Activated CD8-positive, alpha-beta memory T cell treated with anti-CD3 and anti-CD28 coated beads for 24 hours (primary cell): ENCODE measurements at regions not wholly inside any gene's neighbourhood (a gene's known extent, or its start where the extent isn't known, plus 50 kb on each side); places are given as distances from the start of the nearest gene placed in this dataset.
A peak's percentile ranks its signal among the peaks of the same experiment; 100 is the strongest.
"Not testable (repeated sequence)": the region's sequence is repeated elsewhere in the genome, so short reads cannot be mapped to it uniquely, and the experiment has no call there.

Experiments used
- DNase-seq: peaks from one replicate; pipeline ENCODE4 v3.0.0-alpha.2; 2020

DNA sequence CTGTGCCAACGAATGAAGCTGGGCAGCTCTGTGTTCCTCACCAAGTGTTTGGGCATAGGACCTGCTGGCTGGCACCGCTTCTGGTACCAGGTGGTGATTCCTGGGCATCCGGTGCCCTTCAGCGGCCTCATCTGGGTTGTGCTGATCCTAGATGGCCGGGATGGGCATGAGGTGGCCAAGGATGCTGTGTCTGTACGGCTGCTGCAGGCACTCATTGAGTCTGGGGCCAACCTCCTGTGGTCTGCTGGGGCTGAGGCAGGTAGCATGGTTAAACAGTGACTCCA, 96.1 kb upstream of the PLEKHM1 start:
- not testable (repeated sequence) for DNase-seq

DNA sequence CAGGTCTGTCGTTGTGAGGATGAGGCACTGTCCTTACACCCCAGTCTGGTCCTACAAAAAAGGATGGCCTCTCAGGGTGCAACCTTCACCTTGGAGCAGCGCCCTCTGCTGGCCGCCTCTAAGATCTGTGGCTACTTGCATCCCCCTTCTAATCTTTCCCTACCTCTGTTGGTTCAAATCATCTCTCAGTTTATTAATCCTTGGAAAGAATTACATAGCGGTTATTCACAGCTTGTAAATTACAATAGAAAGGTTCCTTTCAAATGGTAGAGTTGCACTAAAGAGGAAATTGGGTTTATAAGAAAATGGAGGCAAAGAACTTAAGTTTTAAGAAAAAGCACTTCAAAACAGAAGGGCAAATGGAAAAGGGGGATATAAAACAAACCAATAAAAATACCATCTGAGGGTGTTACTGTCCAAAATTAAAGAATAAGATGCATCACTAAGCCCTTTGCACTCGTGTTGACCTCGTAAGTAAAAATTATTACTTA, 102.0 kb upstream of the PLEKHM1 start:
- DNase-seq: peak; percentile 85

DNA sequence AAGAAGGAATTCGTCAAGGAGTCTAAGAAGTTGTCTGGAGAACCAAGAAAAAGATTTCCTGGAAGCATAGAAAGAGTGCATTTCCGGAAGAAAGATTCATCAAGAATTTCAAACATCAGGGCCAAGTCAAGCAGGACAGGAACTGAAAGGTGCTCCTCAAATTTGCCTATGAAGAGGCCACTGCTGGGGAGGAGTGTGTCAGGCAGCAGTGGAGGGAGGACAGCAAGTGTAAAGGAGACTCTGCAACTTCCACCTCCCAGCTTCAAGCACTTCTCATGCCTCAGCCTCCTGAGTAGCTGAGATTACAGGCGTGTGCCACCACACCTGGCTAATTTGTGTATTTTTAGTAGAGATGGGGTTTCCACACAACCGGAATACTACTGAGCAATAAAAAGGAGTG, 105.8 kb upstream of the PLEKHM1 start:
- DNase-seq: not testable (repeated sequence)

- DNase-seq: peak; percentile 63
Observed at GRCh38 chr17:45600052-45601012, 109.8 kb upstream of the PLEKHM1 start.

- not testable (repeated sequence) for DNase-seq
Observed at GRCh38 chr17:45601013-45601412, 110.5 kb upstream of the PLEKHM1 start.

DNA sequence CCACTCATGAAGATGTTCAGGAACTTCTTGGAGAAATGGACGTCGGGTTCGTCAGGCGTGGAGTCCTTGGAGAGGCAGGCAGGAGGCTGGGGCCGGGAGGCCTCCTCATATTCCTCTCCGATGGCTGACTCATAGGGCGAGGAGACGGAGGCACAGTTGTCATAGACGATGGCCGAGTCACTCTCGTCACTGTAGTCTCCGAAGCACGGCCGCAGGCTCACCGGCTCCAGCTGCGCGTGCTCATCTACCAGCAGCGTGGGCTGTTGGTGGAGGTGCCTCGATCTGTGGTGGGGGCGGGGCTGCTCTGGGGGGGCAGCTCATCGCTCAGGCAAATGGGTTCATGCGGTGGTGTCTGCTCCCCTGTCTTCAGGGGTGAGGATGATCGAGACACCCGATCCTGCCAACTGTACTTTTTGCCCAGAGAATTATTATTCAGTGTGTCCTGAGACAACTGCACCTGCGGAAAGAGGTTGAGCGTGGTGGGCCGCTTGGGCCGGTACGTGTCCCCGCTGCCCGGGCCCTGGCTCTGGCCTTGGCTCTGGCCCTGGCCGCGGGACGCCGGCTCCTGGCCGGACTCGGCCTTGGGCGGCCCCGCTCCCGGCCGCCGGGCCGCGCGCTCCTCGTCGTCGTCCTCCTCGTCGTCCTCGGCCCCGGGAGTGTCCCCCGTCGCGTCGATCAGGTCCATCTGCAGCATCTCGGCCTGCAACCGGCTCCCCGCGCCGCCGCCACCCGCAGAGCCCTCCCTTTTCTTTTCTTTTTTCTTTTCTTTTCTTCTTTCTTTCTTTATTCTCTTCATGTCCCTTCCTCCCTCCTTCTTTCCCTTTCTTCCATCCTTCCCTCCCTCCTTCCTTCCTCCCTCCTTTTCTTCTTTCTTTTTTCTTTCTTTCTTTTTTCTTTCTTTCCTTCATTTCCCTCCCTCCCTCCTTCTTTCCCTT, 111.4 kb upstream of the PLEKHM1 start:
- DNase-seq: not testable (repeated sequence)

GRCh38 chr17:45605751-45606150, 115.2 kb upstream of the PLEKHM1 start:
- DNase-seq: not testable (repeated sequence)

DNA sequence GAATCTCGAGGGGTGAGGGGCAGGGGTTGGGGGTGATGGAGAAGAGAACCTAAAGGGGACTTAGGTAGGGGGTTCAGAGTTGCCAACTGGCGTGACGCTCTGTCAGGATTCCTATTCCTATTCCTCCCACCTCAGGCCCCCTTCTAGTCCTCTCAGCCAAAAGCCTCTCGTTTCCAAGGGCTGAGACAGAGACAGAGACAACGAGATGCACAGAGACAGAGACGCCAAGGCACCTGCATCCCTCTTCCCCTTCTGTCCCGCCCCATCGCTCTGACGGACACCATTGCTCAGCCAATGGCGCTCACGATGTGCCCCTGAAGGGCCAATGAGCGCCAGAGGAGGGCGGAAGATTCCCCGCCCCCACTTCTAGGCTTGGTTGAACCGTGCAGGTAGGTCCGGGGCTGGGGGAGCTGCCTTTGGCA, 129.5 kb upstream of the PLEKHM1 start:
- peak; percentile 94 for DNase-seq

DNA sequence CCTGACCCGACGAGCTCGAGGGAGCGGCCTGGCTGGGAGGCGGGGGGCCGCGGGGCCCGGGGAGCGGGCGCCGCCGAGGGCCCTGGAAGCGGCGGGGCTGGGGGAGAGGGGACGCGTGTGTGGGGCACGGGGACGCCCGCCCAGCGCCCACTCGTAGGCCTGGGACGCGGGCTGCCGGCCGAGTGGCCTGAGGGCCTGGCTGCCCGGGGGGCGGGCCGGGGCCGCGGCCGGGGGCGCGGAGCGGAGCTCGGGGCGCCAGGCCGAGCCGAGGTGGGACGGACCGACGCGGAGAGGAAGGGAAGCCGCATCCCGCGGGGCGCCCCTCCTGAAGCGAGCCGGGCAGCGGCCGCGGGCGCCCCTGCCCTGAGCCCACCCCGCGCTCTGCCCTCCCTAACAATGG, 129.9 kb upstream of the PLEKHM1 start:
- not testable (repeated sequence) for DNase-seq

DNA sequence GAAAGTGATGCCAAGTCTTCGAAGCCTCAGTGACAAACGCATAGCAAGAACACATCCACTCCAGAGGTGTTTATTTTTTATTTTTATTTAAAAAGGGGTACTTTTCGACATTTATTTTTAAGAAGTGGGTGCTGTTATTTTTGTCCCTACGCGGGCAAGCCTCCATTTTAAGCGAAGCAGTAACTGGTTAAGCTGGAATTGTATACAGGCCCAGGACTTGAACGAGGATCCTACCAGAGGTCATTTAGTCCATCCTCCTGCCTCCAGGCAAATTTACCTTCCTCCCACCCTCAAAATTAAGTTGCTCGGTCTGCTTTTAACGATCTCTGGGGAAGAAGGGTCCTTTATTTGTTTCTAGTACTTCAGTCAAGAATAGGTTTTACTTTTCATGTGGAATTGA, 130.6 kb upstream of the PLEKHM1 start:
- DNase-seq: not testable (repeated sequence)

DNA sequence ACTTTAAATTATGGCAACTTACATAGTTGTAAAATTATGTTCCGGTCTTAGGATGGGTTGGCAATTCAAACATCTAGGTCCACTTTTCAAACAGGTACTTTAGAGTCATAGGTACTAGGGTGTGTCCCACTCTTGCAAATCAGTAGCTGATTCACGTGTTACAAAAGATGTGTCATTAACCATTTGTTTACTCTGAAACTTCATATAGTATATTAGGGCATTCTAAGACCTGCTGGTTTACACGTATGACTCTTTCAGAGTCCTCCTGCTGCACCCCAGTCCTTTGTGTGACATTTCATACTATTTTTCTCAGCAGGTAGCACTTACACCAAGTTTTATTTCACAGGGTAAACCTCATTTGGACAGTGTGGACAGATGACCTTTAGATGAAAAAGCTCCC, 131.8 kb upstream of the PLEKHM1 start:
- not testable (repeated sequence) for DNase-seq

DNA sequence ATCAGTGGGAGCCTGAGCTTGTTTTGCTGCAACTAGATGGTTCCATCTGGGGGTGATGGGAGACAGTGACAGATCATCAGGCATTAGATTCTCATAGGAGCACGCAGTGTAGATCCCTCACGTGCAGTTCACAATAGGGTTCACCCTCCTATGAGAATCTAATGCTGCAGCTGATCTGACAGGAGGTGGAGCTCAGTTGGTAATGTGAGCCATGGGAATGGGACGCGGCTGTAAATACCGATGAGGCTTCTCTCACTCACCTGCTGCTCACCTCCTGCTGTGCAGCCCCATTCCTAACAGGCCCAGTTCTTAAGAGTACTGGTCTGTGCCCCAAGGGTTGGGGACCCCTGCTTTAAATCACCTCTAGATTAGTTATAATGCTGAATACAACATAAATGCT, 137.5 kb upstream of the PLEKHM1 start:
- DNase-seq: no peak

GRCh38 chr17:45631941-45632340, 141.4 kb upstream of the PLEKHM1 start:
- DNase-seq: no peak

DNA sequence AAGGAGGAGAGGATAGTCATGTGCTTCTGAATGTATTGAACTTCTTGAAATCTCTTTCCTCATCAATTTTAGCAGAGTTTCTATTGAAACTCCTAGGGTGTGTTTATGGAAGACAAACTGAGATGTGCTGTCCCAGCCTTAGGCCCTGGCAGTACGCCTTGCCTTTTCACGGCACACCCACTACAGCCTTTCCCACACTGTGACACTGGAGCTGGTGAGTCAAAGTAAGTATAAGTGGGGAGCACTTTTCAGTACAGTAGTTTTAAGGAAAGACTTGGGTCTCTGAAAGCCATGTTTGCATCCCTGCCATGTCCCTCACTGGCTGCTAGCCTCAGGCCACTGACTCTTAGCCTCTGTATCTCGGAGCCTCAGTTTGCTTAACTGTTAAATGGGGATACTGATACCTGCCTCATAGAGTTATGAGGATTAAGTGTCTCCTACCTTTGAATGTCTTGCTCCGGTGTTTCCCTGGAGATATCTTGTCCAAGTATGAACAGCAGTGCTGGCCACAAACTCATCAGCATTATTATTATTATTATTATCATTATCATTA, 144.7 kb upstream of the CRHR1 start:
- no peak for DNase-seq

GRCh38 chr17:45640141-45640850, 143.8 kb upstream of the CRHR1 start:
- DNase-seq: peak; percentile 89

GRCh38 chr17:45641541-45641940, 142.6 kb upstream of the CRHR1 start:
- no peak for DNase-seq

GRCh38 chr17:45643591-45643990, 140.5 kb upstream of the CRHR1 start:
- no peak for DNase-seq

DNA sequence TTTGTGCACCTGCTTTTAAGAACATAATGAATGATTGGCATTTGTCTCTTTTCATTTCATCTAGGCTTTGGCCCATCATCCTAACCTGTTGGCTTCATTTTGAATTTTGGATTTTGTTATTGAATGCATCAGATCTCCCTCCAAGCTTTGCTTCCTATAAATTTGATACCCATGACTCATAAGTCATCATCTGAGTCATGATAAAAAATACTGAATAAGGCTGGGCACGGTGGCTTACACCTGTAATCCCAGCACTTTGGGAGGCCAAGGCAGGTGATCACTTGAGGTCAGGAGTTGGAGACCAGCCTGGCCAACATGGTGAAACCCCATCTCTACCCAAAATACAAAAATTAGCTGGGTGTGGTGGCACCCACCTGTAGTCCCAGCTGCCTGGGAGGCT, 139.5 kb upstream of the CRHR1 start:
- DNase-seq: not testable (repeated sequence)

DNA sequence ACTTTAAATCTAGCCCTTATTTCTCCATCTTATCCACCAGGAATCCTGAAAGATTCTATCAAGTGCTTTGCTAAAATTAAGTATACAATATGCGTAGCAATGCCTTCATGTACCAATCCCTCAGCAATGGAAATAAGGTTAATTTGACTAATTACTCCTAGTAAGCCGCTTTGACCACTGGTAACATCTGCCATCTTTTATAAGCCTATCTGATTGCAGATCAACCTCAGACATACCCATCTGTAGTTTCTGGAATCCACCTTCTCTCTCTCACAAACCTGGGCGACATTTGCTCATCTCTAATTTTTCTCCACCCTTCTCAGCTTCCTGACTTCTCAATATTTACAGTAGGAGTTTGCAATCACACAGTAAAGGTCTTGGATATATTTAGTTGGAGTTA, 138.8 kb upstream of the CRHR1 start:
- DNase-seq: no peak

DNA sequence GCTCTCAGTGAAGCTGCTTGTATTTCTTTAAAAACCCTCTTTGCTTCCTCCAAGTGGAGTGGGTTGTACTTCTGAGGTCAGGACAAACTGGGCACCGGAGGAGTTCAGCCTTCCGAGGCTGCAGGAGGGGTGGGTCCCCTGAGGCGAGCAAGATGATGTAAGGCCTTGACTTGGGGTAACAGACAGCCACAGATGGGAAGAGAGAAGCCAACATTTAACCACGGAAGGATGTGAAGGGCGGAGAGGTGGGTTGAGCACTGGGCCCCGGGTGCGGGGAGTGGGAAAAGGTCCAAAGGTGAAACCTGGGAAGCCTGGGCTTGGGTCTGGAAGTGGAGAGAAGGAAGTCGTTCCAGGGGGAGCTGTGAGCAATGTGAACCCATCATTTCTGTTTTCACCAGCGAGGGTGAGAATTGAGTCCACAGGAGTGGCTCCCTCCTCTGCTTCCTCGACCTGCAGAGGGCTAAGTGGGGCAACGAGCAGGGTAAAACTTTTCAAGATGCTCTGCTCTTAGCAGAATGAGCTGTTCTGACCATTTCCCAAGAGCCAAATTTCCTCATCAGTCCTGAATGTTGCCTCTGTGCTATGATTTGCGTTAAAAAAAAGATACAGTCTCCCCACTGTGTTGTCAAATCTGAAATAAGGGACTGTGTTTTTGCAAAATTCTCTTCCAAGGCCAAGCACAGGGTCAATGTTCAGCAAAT, 137.7 kb upstream of the CRHR1 start:
- no peak for DNase-seq

- DNase-seq: no peak
Observed at GRCh38 chr17:45648642-45649041, 135.5 kb upstream of the CRHR1 start.

- no peak for DNase-seq
Observed at GRCh38 chr17:45649796-45650195, 134.3 kb upstream of the CRHR1 start.
